Stimulated activated CD4-positive, alpha-beta T cell treated with anti-CD3 and anti-CD28 coated beads, Interleukin-15, amount 100 ng/mL, for 24 hours (primary cell): ENCODE measurements at regions not wholly inside any gene's neighbourhood (a gene's known extent, or its start where the extent isn't known, plus 50 kb on each side); places are given as distances from the start of the nearest gene placed in this dataset.

Experiments
- DNase-seq: peaks from one replicate; pipeline ENCODE4 v3.0.0-alpha.2; 2020

DNA sequence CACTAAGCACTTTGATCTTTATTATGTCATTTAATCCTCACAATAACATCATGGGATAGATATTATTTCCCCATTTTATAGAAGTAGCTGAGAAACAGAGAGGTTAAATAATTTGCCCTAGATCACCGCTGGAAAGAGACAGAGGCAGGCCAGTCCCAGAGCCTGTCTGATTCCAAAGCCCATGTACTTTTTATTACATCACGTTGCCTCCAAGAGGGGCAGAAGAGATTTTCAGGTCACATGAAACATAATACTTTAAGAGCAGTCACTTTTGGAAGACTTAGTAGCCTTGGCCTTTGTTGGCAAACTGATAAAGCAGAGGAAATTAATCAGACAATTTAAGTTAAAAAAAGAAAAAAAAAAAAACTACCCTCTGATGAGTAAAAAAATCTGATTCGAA is 200.2 kb upstream of the ARHGAP20 start:
- DNase-seq = no peak

GRCh38 chr11:110910384-110910783 is 198.1 kb upstream of the ARHGAP20 start:
- no peak for DNase-seq

DNA sequence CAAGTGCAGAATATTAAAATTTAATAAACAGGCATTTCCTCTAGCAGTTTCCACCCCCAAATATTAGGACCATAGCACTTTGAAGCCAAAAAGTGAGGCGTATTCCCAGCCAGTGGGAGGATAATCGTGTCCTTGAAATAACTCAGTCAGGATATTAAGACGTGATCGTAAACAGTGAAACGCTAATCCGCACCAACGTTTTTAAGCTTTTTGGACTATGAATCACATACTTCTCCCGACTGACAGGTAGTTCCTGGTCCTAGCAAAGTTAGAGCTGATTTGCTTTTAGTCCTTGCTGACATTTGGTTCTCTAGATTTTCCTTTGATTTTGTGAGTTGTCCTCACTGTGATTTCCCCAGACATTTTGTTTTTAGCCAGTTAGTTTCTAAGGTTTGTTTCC is 197.1 kb upstream of the ARHGAP20 start:
- no peak for DNase-seq

DNA sequence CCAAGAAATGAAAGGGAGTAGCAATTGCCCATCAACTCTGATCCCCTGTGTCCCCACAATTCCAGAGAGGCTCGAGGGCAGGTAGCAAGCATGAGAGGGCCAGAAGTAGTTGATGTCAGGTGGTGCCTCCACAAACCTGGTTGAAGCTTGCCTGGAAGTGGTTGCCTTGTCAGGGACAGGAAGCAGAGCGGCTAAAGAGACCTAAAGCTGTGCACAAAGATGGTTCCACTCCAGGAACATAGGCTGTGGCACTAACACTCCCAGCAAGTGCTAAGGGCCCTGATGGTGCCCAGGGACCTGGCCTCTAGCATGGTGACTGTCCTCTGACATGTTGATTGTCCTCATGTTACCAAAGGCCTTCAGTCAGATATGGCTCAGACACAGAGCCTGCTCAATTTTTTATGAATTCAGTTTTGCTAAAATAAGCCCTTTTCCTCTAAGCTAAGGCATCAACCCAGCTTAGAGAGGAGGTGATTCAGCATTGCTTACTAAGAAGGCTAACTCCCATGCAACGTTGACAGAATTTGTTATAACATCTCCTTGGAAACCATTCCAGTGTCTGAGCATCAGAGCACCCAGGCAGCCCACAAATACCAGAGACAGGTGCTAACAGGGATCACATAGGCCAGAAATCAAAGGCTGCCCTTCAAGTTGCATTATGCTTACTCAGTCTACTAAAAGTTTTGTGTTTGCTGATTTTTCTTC is 196.3 kb upstream of the ARHGAP20 start:
- DNase-seq = no peak

GRCh38 chr11:110907629-110908028 is 195.4 kb upstream of the ARHGAP20 start:
- peak; percentile 7 for DNase-seq

DNA sequence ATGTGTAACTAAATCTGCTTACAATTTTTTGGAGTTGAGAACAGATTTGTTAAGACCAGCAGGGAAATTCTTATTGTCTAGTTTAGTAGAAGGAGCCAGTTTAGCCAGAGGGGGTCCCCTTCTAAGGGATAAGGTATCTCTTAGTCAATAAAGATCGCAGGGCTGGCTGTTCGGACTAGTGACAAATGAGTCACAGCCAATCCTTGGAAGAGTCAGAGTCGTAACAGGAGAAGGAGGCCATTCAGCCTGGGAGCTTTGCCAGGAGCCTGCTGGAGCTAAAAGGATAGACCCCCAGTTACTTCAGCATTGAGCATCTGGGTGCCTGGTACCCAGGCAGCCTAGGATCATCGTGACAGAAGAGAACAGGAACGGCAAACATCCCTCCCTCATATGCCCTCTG is 191.6 kb upstream of the ARHGAP20 start:
- no peak for DNase-seq

DNA sequence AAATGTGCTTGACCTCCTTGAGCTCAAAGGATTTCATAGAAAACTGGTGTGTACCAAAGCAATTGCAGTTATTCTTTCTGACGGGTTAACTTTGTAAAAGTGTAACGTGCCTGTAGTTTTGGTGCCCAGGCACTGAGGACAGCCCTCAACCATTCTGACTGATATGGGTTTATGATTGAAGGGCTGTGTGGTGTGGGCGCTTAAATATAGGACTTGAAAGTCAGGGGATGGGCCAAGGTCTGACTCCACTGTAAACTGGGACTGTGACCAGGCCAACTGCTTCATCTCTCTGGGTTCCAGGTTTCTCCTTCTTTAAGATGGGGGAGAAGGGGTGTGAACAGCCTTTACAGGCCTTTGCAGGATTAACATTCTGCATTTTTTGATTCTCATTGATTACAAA is 191.1 kb upstream of the ARHGAP20 start:
- DNase-seq = no peak

GRCh38 chr11:110901441-110901840 is 189.2 kb upstream of the ARHGAP20 start:
- DNase-seq = no peak

DNA sequence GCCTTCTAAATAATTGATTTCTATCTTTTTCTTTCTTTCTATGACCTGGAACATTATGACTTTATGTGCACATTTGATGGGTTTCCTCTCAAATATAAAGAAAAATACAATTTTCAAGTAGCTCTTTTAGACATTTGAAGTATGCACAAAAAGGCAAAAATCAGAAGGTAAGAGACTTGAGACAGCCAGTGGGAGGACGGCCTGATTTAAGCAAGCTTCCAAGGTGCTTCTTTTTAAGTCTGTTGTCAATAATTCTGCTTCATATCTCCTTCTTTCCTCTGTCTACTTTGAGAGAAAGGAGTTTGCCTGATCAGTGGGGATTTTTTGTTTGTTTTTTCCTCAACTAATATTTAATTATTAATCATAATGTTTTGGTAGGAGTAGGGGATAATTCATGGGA is 188.2 kb upstream of the ARHGAP20 start:
- DNase-seq = no peak

DNA sequence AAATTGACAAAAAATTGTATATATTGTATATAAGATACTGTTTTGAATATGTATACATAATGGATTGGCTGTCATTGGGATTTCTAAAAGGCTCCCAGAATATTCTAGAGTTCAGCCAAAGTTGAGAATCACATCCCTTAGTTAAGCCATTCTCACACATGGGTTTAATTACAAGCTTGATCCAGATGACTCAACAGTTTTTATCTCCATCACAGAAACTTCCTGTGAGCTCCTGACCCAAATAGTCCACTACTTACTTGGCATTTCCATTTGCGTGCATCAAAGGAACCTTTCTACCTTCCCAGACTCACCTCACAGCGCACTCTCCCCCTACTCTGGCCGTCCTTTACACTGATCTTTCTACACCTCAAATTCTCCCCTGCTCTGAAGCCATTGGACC is 184.8 kb upstream of the ARHGAP20 start:
- no peak for DNase-seq

GRCh38 chr11:110896358-110896757 is 184.1 kb upstream of the ARHGAP20 start:
- no peak for DNase-seq

GRCh38 chr11:110894224-110894623 is 182.0 kb upstream of the ARHGAP20 start:
- no peak for DNase-seq

DNA sequence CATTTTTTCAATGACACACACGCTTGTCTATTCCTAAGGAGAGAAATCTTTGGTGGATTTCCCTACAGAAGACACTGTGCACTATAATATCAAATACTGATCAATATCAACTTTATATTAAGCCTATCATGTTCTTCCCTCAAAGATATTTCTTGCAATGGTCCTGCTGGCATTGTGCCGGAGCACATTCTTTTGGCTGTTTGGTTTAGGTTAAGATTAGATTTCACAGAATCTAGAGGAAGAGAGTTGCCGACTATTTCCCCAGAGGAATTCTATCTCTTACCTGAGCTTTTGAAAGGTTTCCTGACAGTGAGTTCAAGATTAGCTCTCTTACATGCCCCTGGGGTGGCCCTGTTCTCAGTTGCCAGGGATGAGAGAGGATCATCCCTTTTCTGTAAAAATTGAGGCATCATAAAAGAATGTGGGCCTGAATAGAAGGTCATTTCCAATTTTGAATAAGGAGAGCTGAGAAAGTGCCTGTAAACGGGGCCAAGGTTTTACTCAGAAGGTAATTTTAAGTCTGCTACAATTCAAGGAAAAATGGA is 180.6 kb upstream of the ARHGAP20 start:
- DNase-seq = no peak

GRCh38 chr11:110891411-110891810 is 179.2 kb upstream of the ARHGAP20 start:
- DNase-seq = no peak

GRCh38 chr11:110890995-110891394 is 178.8 kb upstream of the ARHGAP20 start:
- DNase-seq = no peak

DNA sequence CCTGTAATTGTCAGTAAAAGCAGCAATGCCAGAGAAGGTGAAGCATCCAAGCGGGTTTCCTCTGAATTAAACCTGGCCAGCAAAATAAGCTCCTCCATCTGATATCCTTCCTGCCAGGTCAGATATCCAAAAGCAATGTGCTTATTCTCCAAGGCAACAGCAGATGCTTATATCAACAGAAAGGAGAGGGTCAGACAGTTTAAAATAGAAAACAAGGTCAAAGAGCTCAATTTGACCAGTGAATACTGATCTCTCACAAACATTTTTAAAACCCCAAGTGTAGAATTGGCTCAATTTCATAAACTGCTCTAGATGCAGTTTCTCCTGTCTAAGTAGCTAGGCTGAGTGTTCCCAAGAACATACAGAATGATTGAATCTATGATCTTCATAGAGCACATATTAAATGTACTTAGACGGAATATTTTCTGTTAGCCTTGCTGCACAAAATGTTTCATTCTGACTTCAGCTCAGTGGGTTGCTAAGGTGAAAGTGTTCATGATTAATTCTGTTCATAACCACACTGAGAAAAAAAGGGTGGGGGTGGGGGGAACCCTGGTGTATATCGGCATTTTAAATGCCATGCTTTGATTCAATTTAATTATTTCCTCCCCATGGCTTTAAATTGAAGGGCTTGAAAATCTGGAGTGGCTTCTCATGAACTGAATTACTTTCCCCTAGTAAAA is 174.2 kb upstream of the ARHGAP20 start:
- DNase-seq = no peak

DNA sequence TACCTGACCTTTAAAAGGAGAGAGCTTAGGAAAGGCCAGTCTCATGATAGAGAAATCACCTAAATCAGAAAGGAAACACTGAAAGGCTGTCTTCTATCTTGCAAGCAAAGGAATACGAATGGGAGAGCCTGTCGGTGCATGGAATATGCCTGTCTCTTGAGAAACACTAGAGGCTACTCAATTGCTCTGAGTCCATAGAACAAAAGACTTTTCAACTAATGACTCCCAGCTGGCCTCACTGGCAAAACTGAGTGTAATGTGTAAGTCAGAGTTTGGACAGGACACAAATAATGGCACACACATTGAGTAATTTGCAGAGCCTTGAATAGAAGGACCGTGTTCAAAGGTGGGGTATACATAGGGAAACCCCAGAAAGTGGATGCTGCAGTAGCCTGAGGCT is 171.0 kb upstream of the ARHGAP20 start:
- DNase-seq = no peak

DNA sequence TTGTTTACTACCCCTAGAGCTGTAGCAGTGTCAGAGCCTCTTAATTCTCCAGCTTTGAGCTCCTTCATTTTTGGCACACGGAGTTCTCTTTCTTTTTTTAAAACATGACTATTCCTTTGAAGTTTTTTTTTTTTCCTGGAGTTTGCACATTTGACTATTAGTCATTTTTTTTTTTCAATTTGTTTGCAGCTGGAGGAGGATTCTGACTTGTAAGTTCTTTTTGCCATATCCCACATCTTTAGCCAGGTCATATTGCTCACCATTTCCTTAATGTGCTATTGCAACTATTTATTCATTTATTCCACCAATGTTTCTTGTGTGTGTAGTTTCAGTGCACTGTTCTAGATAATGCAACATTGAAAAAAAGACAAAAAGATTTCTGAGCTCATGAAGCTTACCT is 166.3 kb upstream of the ARHGAP20 start:
- DNase-seq = no peak

DNA sequence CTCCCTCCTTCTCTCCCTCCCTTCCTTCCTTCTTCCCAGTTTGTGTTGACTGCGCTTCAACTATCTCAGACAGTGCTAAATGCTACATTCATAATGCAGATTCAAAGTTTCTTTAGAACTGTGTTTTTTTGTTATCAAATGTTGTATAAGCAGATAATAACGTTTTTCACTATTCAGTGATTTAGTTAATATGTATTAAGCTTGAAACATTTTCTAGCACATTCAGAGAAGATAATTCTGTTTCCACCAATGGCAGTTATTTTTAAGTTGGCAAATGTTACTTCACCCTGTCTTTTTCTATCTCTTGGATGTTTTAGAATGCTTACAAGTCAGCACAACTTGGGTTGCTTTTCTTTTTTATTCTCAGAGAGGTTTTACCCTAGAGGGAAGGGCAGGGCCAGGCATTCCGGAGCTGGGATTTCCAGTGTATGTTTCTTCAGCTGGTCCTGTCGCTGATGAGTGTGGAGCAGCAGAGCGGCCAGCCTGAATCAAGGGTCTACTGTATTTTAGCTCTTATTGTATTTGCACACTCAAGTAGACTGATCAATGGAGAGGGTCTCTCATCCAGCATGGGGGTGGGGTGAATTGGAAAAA is 162.3 kb upstream of the ARHGAP20 start:
- DNase-seq = no peak

DNA sequence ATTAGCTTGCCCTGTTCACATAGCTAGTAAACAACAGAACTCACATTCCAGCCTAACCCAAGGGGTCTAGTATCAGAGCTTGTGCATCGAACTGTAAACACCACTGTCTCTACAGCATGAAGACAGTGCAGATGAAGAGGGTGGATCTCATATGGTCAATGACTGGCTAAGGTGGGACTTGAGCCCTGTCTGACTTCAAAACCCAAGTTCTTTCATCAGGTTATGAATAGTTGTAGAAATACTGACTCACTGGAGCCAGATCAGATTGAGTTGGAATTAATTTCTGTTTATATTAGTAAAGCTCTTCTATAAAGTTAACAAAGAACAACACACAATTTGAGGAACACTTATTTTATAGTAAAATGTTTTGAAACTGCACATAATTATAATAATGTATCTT is 161.7 kb upstream of the ARHGAP20 start:
- DNase-seq = no peak

DNA sequence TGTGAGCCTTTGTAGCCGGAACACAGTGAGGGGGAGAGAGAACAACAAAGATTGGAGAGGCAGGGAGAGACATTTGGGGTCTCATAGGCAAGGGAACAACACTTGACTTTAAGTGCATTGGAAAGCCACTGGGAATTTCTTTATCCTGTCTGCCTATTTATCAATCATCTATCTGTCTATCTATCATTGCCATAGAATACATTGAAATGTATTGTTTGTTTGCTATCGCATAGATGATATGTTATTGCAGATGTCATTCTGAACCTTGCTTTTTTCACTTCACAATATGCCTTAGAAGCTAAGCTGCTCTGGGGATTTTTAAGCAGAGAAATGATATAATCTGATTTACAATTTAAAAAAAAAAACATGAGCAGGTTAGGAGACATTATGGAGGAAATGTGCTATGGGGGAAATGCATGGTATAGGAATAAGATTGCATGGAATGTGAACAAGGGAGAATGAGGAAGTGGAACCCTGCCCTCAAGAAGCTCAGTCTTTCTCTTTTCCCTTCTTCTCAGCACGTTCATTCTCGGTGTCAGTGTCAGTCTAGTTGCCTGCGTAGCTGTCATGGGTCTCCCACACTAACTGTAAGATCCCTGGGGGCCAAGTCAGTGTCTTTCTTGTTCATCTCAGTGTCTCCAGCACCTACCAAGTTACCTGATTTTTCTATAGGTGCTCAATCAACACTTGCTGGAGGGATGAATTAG is 158.7 kb upstream of the ARHGAP20 start:
- DNase-seq = no peak

- DNase-seq = no peak
These were observed 155.7 kb upstream of the ARHGAP20 start for GRCh38 chr11:110867951-110868350.

GRCh38 chr11:110866081-110866480 is 153.8 kb upstream of the ARHGAP20 start:
- no peak for DNase-seq

GRCh38 chr11:110862407-110862806 is 150.2 kb upstream of the ARHGAP20 start:
- no peak for DNase-seq
